HG03439 (cell line): ENCODE measurements at regions not wholly inside any gene's neighbourhood (a gene's known extent, or its start where the extent isn't known, plus 50 kb on each side); places are given as distances from the start of the nearest gene placed in this dataset.

Experiments
- ATAC-seq: cut with Tn5 transposase; IDR thresholded peaks from one replicate; pipeline ENCODE4 v1.9.1; 2021; ENCODE audit warnings: mild to moderate bottlenecking, moderate library complexity; ENCODE audit not compliant: unreplicated experiment

GRCh38 chr21:35136106-35136505, 87.0 kb upstream of the RUNX1 start:
- no peak for ATAC-seq

DNA sequence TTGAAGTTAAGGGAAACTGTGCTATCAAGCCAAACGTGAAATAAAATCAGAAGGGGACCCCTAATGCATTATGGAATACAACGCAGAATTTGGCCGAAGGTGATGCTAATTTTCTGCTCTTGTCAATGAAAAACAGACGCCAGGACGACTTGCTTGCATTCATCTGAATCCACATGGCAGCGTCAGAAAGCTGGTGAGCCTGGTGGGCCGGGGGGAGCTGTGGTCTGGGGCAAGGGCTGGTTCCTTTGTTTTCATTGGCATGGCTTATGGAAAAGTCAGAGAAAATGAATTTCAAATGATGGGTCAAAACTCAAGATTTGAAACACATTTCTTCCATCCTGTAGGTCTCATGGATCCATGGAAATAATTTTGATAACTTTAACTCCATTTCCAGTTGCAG, 86.4 kb upstream of the RUNX1 start:
- ATAC-seq, result no peak

GRCh38 chr21:35134309-35134708, 85.2 kb upstream of the RUNX1 start:
- no peak for ATAC-seq

DNA sequence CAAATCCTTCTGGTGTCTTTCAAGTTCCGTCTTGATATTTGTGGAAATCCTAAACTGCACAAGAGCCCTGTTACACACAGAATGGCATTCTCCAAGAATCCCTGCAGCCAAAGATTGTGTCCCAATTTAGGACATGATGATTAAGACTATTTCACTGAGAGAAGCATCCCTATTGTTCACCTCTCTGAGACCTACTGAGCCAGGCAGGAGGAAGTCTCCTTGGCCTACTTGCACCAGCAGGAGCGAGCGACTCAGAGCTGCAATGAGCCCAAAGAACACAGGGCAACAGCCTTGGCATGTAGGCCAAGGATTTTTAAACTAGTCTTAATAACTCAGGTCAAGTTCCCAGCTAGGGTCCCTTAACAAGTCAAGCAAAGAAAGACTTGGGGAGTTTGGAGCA, 79.4 kb upstream of the RUNX1 start:
- ATAC-seq, result no peak

- ATAC-seq, result no peak
These were observed 78.7 kb upstream of the RUNX1 start for GRCh38 chr21:35127851-35128250.

DNA sequence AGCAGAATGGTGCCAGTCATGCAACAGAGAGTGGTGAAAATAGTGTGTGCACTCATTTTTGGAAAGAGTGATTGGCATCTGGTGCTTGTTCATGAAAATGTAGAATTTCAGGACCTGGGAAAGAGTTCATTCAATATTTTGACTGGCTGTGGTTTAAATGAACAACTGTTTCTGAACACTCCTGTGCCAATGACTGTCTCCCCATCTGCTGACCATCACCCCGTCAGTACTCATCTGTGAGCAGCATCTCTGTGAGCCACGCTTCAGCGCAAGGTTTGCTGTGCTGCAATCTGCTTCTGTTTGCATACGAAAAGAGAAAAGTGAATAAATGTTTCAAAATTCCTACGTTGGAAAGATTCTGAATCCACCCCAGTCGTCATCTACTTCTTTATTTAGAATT, 77.9 kb upstream of the RUNX1 start:
- ATAC-seq, result no peak

- no peak for ATAC-seq
These were observed 71.6 kb upstream of the RUNX1 start for GRCh38 chr21:35120631-35121180.

DNA sequence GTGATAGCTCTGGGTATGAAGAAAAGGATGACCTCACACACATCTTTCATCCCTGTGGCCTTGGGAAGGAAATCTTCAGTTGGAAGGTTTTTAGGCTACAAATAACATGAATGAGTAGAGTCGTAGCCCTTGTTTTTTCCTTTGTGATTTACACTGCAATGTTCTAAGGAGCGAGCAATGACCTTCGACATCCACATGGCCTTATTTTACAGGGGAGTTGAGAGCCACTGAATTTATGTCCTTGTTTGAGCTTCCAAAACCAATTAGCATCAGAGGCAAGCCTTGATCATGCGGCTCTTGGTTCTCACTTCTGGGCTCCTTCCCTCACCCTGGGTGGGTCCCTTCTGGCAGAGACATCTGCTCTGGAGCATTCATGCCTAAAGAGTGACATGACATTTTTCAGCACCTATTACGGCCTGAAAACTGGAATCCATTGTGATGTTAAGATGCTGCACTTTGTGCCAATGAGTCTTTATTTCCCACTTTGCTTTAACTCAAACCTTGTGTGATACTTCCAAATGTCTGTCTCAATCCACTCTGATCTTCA, 70.5 kb upstream of the RUNX1 start:
- no peak for ATAC-seq

- ATAC-seq, result no peak
These were observed 67.7 kb upstream of the RUNX1 start for GRCh38 chr21:35116777-35117176.

DNA sequence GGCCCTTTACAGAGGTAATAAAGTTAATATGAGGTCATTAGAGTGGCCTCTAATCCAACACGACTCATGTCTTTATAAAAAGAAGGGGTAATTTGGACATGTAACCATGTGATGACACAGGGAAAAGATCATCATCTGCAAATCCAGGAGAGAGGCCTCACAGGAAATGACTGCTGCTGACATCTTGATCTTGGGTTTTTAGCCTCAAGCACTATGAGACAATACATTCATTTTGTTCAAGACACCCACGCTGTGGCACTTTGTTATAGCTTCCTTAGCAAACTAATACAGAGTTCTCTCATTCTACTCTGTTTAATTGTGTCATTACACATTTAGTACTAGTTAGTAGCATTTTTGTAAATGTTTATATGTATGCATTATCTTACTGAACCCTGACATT, 64.0 kb upstream of the RUNX1 start:
- no peak for ATAC-seq

GRCh38 chr21:35111321-35111930, 62.3 kb upstream of the RUNX1 start:
- no peak for ATAC-seq

- no peak for ATAC-seq
These were observed 59.8 kb upstream of the RUNX1 start for GRCh38 chr21:35108887-35109286.

DNA sequence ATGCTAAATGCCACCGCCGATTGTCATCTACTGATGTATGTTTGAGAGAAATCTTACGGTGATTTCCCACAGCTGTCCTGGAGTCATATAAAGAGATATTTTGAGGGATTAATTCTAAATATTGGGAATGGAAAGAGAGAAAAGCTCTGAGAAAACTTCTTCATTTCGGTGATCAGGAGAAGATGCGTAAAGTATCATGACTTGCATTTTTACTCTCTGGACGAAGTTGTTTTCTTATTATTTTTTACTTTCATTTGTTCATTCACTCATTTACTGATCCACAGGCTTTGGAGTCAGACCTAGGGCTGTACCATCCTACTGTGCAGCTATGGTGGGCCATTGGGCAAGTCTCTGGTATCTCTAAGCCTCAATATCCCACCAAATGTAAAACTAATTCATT, 58.4 kb upstream of the RUNX1 start:
- no peak for ATAC-seq

- ATAC-seq, result no peak
These were observed 57.2 kb upstream of the RUNX1 start for GRCh38 chr21:35106246-35106835.

DNA sequence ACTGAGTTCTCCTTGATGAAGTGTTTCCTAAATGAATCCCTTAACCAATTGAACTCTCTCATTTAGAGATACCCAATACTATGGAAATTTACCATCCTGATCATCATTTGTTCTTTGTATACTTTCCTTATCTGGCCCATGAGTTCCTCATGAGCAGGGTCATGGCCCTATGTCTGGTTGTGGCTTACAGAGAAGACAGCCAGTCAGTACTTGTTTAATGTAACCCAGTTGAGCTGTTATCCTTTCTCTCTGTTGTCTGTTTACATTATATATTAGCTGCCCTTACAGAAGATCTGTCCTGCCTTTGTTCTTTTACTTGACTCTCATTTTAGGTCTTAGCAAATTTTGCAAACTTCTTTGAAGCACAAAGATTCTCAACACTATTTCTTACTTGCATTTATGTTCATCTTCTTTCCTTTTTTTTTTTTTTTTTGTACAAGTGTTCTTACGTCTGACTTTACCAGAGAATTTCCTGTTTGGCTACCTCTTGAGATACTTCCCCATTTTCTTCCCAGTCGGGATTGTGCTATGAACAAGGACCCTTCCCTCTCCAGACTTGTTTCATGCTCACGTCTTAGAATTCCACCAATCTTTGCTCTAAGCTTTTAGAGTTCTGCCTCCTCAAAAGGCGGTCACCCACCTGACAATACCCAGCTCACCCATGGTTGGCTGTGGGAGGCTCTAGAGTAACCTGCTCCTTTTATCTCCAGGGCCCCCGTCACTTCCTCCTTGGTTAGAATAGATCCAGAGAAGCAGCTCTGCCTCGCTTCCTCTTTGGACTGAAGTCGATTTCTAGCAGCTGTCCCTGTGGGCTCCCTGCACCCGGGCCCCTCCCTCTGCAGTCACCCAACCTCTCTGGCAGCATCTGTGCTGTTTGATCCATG, 53.6 kb upstream of the RUNX1 start:
- no peak for ATAC-seq

GRCh38 chr21:35100349-35100811, 51.3 kb upstream of the RUNX1 start:
- no peak for ATAC-seq

- no peak for ATAC-seq
These were observed 50.2 kb upstream of the RUNX1 start for GRCh38 chr21:35099310-35099709.
